Erythroblast (primary cell): ENCODE measurements at regions not wholly inside any gene's neighbourhood (a gene's known extent, or its start where the extent isn't known, plus 50 kb on each side); places are given as distances from the start of the nearest gene placed in this dataset.

Experiments used
- GATA1 ChIP-seq: IDR thresholded peaks from 2 replicates; pipeline ENCODE4 v1.6.1; 2011; ENCODE audit warnings: low read depth, mild to moderate bottlenecking, control low read depth, low read length, moderate library complexity
- POLR2A ChIP-seq: IDR thresholded peaks from 2 replicates; pipeline ENCODE4 v1.6.1; 2011; ENCODE audit warnings: mild to moderate bottlenecking, low read length

DNA sequence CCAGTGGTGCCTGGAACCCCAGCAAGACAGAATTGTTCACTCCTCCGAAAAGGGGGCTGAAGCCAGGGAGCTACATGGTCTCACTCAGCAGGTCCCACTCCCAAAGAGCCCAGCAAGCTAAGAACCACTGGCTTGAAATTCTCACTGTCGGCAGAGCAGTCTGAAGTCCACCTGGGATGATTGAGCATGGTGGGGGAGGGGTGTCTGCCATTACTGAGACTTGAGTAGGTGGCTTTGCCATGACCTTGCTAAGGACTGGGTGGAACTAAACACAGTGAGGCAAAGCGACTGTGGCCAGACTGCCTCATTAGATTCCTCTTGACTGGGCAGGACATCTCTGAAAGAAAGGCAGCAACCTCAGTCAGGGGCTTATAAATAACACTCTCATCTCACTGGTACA lies 122.6 kb upstream of the ZC4H2 start:
- TF ChIP-seq POLR2A (no peak), GATA1 (no peak)
